ENCODE measurements at regions not wholly inside any gene's neighbourhood (a gene's known extent, or its start where the extent isn't known, plus 50 kb on each side); places are given as distances from the start of the nearest gene placed in this dataset.
"Not testable (repeated sequence)": the region's sequence is repeated elsewhere in the genome, so short reads cannot be mapped to it uniquely, and the experiment has no call there.

GRCh38 chr9:20237686-20238085 is 384.6 kb downstream of the MLLT3 start:
- no peak for DNase-seq

- DNase-seq = no peak
Observed at GRCh38 chr9:20236676-20237075, 385.6 kb downstream of the MLLT3 start.

DNA sequence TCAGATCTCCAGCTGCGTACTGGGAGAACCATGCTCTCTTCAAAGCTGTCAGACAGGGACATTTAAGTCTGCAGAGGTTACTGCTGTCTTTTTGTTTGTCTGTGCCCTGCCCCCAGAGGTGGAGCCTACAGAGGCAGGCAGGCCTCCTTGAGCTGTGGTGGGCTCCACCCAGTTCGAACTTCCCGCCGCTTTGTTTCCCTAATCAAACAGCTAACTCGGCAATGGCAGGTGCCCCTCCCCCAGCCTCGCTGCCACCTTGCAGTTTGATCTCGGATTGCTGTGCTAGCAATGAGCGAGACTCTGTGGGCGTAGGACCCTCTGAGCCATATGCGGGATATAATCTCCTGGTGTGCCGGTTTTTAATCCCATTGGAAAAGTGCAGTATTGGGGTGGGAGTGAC is 387.1 kb downstream of the MLLT3 start:
- DNase-seq = not testable (repeated sequence)

- DNase-seq = no peak
Observed at GRCh38 chr9:20228096-20228495, 394.2 kb downstream of the MLLT3 start.

- DNase-seq = no peak
Observed at GRCh38 chr9:20227166-20227874, 395.0 kb downstream of the MLLT3 start.

- no peak for DNase-seq
Observed at GRCh38 chr9:20226345-20226744, 396.0 kb downstream of the MLLT3 start.

DNA sequence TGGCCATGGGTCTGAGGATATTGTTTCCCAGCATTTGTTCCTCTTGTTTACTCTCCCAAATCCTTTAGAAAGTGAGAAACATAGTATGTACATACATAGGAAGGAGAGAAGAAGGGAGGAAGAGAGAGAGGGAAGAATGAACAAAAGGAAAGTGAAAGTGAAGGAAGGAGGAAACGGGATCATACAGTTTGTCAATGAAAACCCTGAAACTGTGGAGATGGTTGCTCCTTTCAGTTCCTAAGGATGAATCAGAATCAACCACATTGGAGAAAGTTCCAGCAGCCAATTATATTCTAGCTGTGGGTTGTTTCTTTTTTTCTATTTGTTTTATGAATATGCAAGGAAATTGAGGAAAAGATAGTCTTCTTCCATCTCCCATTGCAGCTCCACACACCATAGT is 396.5 kb downstream of the MLLT3 start:
- no peak for DNase-seq

DNA sequence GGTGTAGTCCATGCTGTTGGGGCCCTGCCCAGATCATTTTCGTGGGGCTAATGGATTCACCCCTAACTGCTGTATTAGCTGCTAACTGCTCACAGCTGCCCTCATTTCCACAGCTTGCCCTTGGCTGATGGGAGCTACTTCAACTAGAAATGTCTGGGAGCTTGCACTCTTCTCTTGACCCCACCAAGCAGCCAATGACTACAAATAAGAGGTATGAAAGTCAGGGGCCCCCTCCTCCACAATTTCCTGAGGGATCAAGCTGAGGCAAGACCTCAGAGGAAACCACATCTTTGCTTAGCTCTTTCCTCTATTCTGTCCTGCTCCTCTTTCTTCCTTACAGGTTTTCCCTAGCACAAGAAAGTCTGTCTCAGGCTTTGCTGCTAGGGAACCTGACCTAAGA is 397.5 kb downstream of the MLLT3 start:
- no peak for DNase-seq

DNA sequence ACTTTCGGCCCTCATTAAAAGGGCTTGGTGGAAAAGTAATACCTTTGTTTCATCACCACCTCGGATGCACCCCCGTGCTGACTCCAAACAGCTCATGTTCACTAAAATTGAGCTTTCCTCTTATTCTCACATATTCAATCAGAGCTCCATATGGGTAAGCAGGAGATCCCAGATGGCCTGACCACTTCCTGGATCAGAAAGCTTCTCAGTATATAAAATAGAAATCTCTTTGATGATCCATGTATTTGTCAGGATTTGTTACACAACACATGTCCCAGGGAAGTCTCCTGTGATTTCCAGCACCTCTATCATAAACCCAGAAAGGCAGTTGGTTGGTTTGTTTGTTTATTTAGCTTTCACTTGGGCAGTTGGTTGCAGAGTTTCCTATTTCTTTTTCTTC is 402.0 kb downstream of the MLLT3 start:
- DNase-seq = no peak

DNA sequence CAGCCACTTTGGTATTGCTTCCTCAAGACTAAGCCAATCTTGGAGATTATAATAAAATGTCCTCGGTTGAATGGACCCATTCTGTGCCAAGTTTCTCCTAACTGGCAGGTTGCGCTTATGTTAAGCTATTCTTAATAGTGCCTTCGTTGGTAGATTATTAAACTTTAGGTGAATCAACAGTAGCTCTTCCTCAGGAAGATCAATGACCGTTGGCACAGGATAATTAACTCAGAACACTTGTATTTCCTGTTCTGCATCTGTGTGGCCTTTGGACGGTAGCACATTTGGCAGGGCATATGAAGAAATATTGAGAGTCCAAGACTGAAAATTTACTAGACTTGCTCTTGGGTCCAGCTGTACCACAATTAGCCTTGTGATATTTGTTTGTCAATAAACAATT is 402.9 kb downstream of the MLLT3 start:
- DNase-seq = no peak

- no peak for DNase-seq
Observed at GRCh38 chr9:20217596-20217995, 404.7 kb downstream of the MLLT3 start.

DNA sequence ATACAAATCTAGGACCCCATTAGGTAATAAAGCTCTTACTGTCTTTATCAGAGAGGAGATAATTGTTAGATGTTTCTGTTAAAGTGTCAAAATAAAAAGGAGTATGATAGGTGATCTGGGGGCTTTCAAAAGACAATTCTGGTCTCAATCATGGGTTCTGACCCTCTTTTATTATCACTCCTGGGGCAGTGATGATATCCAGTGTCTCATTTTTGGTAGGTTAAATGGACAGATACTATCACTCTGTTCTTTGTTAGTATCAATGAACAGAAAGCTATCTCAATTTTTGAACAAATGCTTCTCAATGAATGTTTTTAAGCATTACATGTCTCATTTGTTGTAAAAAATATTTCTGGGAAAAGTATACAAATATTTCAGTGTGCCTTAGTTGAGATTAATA is 405.9 kb downstream of the MLLT3 start:
- DNase-seq = no peak

- no peak for DNase-seq
Observed at GRCh38 chr9:20215552-20215951, 406.7 kb downstream of the MLLT3 start.

DNA sequence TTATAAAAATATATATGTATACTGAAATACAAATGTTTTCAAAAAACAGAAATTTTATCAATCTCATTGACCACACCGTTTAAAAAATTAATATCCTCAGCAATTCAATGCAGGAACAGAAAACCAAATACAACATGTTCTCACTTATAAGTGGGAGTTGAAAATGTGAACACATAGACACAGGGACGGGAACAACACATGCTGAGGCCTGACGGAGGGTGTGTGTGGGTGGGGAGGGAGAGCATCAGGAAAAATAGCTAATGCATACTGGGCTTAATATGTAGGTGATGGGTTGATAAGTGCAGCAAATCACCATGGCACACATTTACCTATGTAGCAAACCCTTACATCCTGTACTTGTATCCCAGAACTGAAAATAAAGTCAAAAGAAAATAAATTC is 409.5 kb downstream of the MLLT3 start:
- DNase-seq = no peak

DNA sequence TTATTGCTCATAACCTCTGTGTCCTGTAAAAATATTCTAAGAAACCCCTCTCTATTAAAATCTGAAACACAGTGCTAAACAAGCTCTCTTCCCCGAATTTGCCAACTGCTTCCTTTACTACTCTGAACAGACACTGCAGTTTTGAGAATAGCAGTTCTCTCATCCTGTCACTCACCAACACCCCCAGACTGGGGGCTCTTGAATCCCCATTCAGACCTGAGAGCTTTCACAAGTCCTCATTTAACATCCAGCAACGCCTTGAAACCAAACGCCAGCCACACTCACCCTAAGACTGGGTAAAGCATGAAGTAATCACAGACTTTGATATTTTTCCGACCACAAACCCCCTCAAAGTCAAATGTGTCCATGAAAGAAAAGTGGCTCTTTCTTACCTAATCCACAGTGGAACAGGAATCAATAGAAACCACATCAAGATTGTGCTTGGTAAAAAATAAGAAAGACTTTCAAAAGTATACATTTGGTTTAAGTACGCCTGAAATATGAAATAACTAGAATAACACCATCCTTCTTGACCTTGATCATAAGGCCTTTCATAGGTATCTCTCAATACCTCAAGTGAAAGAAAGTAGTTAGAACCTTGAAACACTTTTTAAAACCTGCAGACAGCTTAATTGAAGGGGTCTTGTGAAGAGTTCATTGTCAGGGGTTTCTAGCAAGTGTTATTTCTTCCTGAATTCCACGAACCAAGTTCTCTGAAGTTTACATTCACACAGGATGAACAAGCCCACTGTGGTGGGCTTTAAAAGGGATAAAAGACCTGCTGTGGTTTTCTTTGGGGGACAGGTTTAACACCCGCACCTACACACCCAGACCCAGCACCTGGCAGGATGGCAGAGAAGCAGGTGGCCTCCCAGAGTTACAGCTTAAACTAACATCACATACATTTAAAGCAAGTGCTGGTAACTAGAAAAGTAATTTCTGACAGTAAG is 412.6 kb downstream of the MLLT3 start:
- DNase-seq = no peak

DNA sequence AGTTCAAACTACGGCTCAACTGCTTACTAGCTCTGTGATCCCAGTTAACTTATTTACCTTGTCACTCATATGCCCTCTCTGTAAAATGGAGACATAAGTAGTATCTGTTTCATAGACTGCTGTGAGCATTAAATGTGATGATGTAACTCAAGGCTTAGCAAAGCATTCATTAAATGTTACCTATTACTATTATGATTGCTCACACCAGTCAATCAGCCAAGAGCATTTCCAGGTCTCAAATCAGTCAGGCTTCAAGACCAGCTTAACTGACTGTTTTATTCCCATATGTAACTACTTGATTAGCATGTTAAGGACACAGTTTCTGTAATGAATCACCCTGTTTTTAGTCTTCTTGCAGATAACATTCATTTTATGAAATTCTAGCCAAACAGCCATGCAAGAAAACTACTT is 413.3 kb downstream of the MLLT3 start:
- no peak for DNase-seq

DNA sequence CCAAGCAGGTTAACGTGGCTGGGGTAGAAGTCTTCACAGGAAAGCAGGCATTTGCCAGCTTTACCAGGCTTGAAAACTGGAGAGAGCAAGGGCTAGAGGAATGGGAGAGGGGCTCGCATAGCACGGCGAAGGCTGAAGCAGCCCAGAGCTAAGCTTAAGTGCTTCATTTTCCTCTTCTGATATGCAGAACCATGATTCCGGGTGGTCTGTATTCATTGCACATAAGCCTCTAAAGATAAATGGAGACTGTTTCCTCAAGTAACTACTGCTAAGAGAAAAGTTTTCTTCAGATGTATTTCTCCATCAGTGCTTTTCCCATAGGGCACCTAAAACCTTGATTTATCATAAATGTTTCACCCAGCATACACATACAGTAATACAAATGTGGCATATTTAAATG is 414.1 kb downstream of the MLLT3 start:
- no peak for DNase-seq

GRCh38 chr9:20207176-20207575 is 415.1 kb downstream of the MLLT3 start:
- DNase-seq = no peak

DNA sequence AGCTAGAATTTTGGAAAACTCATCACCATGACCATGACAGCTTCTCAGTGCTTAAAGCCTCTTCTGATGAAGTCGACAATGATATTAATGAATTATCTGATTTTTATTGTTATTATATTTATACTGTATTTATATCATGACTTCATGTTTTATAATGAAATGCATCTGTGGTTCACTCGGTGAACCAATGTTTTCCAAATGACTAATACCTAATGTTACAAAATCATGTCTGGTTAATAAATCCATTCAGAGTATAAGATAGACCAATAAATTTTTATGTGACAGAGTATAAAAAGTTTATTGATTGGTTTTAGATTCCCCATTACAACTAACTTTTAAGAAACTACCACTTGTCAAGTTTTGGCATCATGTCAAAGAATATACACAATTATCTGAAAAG is 416.5 kb downstream of the MLLT3 start:
- no peak for DNase-seq

GRCh38 chr9:20200991-20201431 is 412.2 kb upstream of the SLC24A2 start:
- DNase-seq = peak; percentile 25

GRCh38 chr9:20200581-20200980 is 411.7 kb upstream of the SLC24A2 start:
- peak; percentile 6 for DNase-seq

DNA sequence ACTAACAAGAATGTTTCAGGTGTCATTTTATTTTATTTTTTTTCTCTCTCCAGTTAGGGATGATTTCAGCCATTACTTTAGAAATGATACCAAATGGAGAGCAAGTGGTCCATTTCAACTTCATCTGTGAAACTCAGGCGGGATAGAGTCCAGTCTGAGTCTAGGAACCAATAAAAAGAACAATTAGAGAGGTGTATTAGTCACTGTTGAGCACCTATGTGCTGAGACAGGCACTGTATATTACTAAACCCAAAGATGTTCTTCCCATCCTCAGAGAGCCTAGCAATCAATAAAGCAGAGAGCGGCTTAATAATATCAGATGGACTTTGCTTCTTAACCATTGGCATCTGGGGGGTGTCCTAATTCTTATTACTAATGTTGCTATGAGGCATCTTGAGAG is 410.3 kb upstream of the SLC24A2 start:
- no peak for DNase-seq

DNA sequence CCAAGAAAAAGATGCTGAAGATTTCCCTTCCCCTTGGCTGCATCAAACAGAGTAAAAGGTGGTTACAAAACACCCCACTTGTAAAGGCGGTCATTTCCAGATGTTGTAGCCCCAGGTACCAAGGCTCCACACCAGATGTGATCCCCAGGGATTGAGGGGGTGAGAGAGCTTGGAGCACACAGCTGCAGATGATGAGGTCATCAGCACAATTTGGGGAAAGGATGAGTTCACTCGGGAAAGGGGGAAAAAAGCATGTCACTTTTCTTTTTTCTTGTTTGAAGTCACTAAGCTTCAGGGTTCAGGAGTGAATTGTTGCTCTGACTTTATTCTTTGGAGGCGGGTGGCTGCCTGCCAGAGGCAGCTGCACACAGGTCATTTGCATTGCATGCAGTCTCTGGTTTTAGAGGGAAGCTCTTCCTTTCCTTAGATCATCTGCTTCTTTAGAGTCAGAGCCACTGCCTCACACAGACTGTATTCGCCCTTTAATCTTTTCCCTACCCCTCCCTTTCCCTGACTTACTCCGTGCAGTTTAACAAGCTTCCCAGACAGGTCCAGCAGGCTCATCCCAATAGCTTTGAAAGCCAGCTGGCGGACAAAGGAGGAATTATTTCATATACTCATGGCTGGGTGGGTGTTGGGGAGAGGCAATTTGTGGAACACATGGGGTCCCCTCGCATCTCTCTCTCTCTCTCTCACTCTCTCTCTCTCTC is 409.3 kb upstream of the SLC24A2 start:
- DNase-seq = no peak
